Activated CD4-positive, alpha-beta T cell treated with anti-CD3 and anti-CD28 coated beads for 36 hours (primary cell): ENCODE measurements at regions not wholly inside any gene's neighbourhood (a gene's known extent, or its start where the extent isn't known, plus 50 kb on each side); places are given as distances from the start of the nearest gene placed in this dataset.

ENCODE experiments used
- ATAC-seq: fragments of 200-7000 bp; cut with Tn5 transposase; one replicate; pipeline ENCODE4 v1.10.0; 2021; ENCODE audit warnings: mild to moderate bottlenecking, moderate library complexity
- CTCF ChIA-PET: fragments of 350-600 bp; sonication (Branson Sonifier 250); formaldehyde crosslinking; loops from one replicate; lab custom pipeline; 2021; ENCODE audit warnings: antibody characterized with exemption; lab: Charles Lee
- POLR2A ChIA-PET: fragments of 350-600 bp; sonication (Branson Sonifier 250); formaldehyde crosslinking; loops from one replicate; lab custom pipeline; 2021; ENCODE audit warnings: antibody characterized with exemption, inconsistent platforms; lab: Charles Lee
- DNase-seq: peaks from one replicate; pipeline ENCODE4 v3.0.0-alpha.2; 2020
- H3K27ac Mint-ChIP-seq: one replicate; pipeline ENCODE4 v1.8.0; 2021; ENCODE audit warnings: mixed read lengths
- H3K27me3 Mint-ChIP-seq: one replicate; pipeline ENCODE4 v1.8.0; 2021; ENCODE audit warnings: mixed read lengths
- H3K36me3 Mint-ChIP-seq: one replicate; pipeline ENCODE4 v1.8.0; 2021; ENCODE audit warnings: low read depth, mixed read lengths
- H3K4me1 Mint-ChIP-seq: one replicate; pipeline ENCODE4 v1.8.0; 2021; ENCODE audit warnings: mixed read lengths
- H3K4me3 Mint-ChIP-seq: one replicate; pipeline ENCODE4 v1.8.0; 2021; ENCODE audit warnings: mild to moderate bottlenecking, moderate library complexity, mixed read lengths
- H3K9me3 Mint-ChIP-seq: one replicate; pipeline ENCODE4 v1.8.0; 2021; ENCODE audit warnings: low read depth, mixed read lengths
- intact Hi-C, 2 experiments: fragments of 100-400 bp; cut with DNase I in 1 of 2; cut with micrococcal nuclease in 1 of 2; formaldehyde crosslinking; loops; one replicate each; pipeline versions ENCODE4 v1.14.2 to v1.15.1; 2022 to 2024; cut with DNase I, micrococcal nuclease

GRCh38 chr22:48084041-48084728 lies 1321.7 kb downstream of the TBC1D22A start:
- intact Hi-C loops = no loop called here
- ChIA-PET CTCF (no interaction called here), POLR2A (no interaction called here)
- no peak overlapping the region for H3K27ac Mint-ChIP-seq
- no peak for DNase-seq
- no peak for ATAC-seq
- no peak overlapping the region for H3K4me3 Mint-ChIP-seq
- no peaks in the 10 kb centered on the region for H3K36me3 Mint-ChIP-seq
- peaks cover 9% of the 10 kb centered on the region for H3K4me1 Mint-ChIP-seq
- no peaks in the 10 kb centered on the region for H3K9me3 Mint-ChIP-seq
- peaks cover 21% of the 10 kb centered on the region for H3K27me3 Mint-ChIP-seq

GRCh38 chr22:48083502-48083901 lies 1321.1 kb downstream of the TBC1D22A start:
- Mint-ChIP-seq H3K4me1 (peaks cover 9% of the 10 kb centered on the region), H3K36me3 (no peaks in the 10 kb centered on the region), H3K9me3 (no peaks in the 10 kb centered on the region), H3K27me3 (peaks cover 26% of the 10 kb centered on the region), H3K4me3 (no peak overlapping the region), H3K27ac (no peak overlapping the region)
- POLR2A ChIA-PET = no interaction called here
- ATAC-seq = no peak
- CTCF ChIA-PET = no interaction called here
- intact Hi-C loops = no loop called here
- DNase-seq = no peak

GRCh38 chr22:48082284-48082683 lies 1319.8 kb downstream of the TBC1D22A start:
- peaks cover 36% of the 10 kb centered on the region for H3K27me3 Mint-ChIP-seq
- ATAC-seq = no peak
- no peak overlapping the region for H3K4me3 Mint-ChIP-seq
- POLR2A ChIA-PET = no interaction called here
- H3K27ac Mint-ChIP-seq = no peak overlapping the region
- CTCF ChIA-PET = no interaction called here
- no peak for DNase-seq
- H3K9me3 Mint-ChIP-seq = no peaks in the 10 kb centered on the region
- H3K36me3 Mint-ChIP-seq = no peaks in the 10 kb centered on the region
- intact Hi-C loops = no loop called here
- peaks cover 9% of the 10 kb centered on the region for H3K4me1 Mint-ChIP-seq

- peaks cover 9% of the 10 kb centered on the region for H3K4me1 Mint-ChIP-seq
- intact Hi-C loops = no loop called here
- ATAC-seq (no peak), DNase-seq (no peak)
- H3K4me3 Mint-ChIP-seq = no peak overlapping the region
- H3K9me3 Mint-ChIP-seq = no peaks in the 10 kb centered on the region
- H3K27me3 Mint-ChIP-seq = peaks cover 43% of the 10 kb centered on the region
- H3K36me3 Mint-ChIP-seq = no peaks in the 10 kb centered on the region
- CTCF ChIA-PET = no interaction called here
- no peak overlapping the region for H3K27ac Mint-ChIP-seq
- POLR2A ChIA-PET = no interaction called here
Observed at GRCh38 chr22:48081281-48081680, 1318.8 kb downstream of the TBC1D22A start.

GRCh38 chr22:48080316-48081165 lies 1318.1 kb downstream of the TBC1D22A start:
- no peak for ATAC-seq

GRCh38 chr22:48079505-48080290 lies 1317.2 kb downstream of the TBC1D22A start:
- H3K4me3 Mint-ChIP-seq = no peak overlapping the region
- no peak for DNase-seq
- peaks cover 9% of the 10 kb centered on the region for H3K4me1 Mint-ChIP-seq
- intact Hi-C loops = loop anchor here in 1 of 2 experiments (1.0 kb wide), 1 partner anchor 18 kb away; no protein-coding TSS in a partner anchor
- ChIA-PET POLR2A (no interaction called here), CTCF (no interaction called here)
- no peak for ATAC-seq
- no peaks in the 10 kb centered on the region for H3K36me3 Mint-ChIP-seq
- H3K27ac Mint-ChIP-seq = no peak overlapping the region
- peaks cover 47% of the 10 kb centered on the region for H3K27me3 Mint-ChIP-seq
- H3K9me3 Mint-ChIP-seq = no peaks in the 10 kb centered on the region

More at GRCh38 chr22:48080316-48081165, 1318.1 kb downstream of the TBC1D22A start:
- H3K4me3 Mint-ChIP-seq = no peak overlapping the region
- no peaks in the 10 kb centered on the region for H3K36me3 Mint-ChIP-seq
- no peak overlapping the region for H3K27ac Mint-ChIP-seq
- ChIA-PET POLR2A (no interaction called here), CTCF (no interaction called here)
- intact Hi-C loops = loop anchor here in 1 of 2 experiments (1.0 kb wide), 1 partner anchor 17 kb away; no protein-coding TSS in a partner anchor
- H3K4me1 Mint-ChIP-seq = peaks cover 9% of the 10 kb centered on the region
- peaks cover 44% of the 10 kb centered on the region for H3K27me3 Mint-ChIP-seq
- H3K9me3 Mint-ChIP-seq = no peaks in the 10 kb centered on the region
- no peak for DNase-seq

GRCh38 chr22:48078825-48079224 lies 1316.4 kb downstream of the TBC1D22A start:
- Mint-ChIP-seq H3K27me3 (peaks cover 48% of the 10 kb centered on the region), H3K4me3 (no peak overlapping the region), H3K4me1 (peaks cover 3% of the 10 kb centered on the region), H3K27ac (no peak overlapping the region), H3K36me3 (no peaks in the 10 kb centered on the region), H3K9me3 (no peaks in the 10 kb centered on the region)
- no peak for DNase-seq
- ChIA-PET POLR2A (no interaction called here), CTCF (no interaction called here)
- no peak for ATAC-seq
- intact Hi-C loops = no loop called here

DNA sequence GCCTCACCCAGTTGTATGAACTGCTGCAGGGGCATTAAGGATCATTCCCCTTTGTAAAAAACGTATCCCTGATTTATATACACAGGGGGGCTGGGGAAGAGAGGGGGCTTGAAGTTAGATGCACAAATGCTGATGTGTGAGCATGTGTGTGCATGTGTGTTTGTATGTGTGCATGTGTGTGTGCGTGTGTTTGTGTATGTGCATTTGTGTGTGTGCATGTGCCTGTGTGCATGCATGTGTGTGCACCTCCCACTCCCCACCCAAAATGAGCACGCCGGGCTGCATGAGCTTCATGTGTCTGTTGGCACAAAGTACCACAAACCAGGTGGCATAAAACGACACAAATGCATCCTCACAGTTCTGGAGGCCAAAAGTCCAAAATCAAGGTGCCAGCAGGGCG lies 1315.2 kb downstream of the TBC1D22A start:
- Mint-ChIP-seq H3K36me3 (no peaks in the 10 kb centered on the region), H3K4me1 (peaks cover 3% of the 10 kb centered on the region), H3K4me3 (no peak overlapping the region), H3K27ac (no peak overlapping the region), H3K27me3 (peaks cover 51% of the 10 kb centered on the region), H3K9me3 (no peaks in the 10 kb centered on the region)
- DNase-seq (no peak), ATAC-seq (no peak)
- POLR2A ChIA-PET = no interaction called here
- intact Hi-C loops = no loop called here
- CTCF ChIA-PET = no interaction called here

DNA sequence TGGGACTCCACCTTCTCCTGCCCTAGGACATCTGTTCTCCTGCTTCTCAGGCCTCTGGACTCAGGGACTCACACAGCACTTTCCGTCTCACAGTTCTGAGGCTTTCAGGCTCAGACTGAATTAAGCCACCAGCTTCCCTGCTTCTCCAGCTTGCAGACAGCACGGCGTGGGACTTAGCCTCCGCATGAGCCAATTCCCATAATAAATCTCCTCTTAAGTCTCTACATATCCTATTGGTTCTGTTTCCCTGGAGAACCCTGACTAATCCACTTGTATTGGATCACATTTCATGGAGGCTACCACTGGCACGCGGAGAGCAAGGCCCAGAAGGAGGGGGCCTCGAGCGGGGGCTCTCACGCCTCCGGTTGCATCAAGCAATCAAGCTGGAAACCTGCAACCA lies 1313.6 kb downstream of the TBC1D22A start:
- no peak overlapping the region for H3K4me3 Mint-ChIP-seq
- DNase-seq (no peak), ATAC-seq (no peak)
- H3K9me3 Mint-ChIP-seq = no peaks in the 10 kb centered on the region
- no peaks in the 10 kb centered on the region for H3K36me3 Mint-ChIP-seq
- intact Hi-C loops = no loop called here
- H3K4me1 Mint-ChIP-seq = peaks cover 3% of the 10 kb centered on the region
- H3K27ac Mint-ChIP-seq = no peak overlapping the region
- ChIA-PET POLR2A (no interaction called here), CTCF (no interaction called here)
- peaks cover 48% of the 10 kb centered on the region for H3K27me3 Mint-ChIP-seq

GRCh38 chr22:48075604-48076003 lies 1313.2 kb downstream of the TBC1D22A start:
- intact Hi-C loops = no loop called here
- DNase-seq = no peak
- no peaks in the 10 kb centered on the region for H3K9me3 Mint-ChIP-seq
- H3K27ac Mint-ChIP-seq = no peak overlapping the region
- ChIA-PET CTCF (no interaction called here), POLR2A (no interaction called here)
- H3K4me1 Mint-ChIP-seq = peaks cover 3% of the 10 kb centered on the region
- no peak overlapping the region for H3K4me3 Mint-ChIP-seq
- H3K27me3 Mint-ChIP-seq = peaks cover 47% of the 10 kb centered on the region
- H3K36me3 Mint-ChIP-seq = no peaks in the 10 kb centered on the region
- ATAC-seq = no peak

- Mint-ChIP-seq H3K36me3 (no peaks in the 10 kb centered on the region), H3K4me1 (no peaks in the 10 kb centered on the region), H3K4me3 (no peak overlapping the region), H3K27me3 (peaks cover 26% of the 10 kb centered on the region), H3K27ac (no peak overlapping the region), H3K9me3 (no peaks in the 10 kb centered on the region)
- DNase-seq (no peak), ATAC-seq (no peak)
- CTCF ChIA-PET = no interaction called here
- POLR2A ChIA-PET = no interaction called here
- intact Hi-C loops = no loop called here
Observed at GRCh38 chr22:48072777-48073176, 1310.3 kb downstream of the TBC1D22A start.
